ENCODE measurements at regions not wholly inside any gene's neighbourhood (a gene's known extent, or its start where the extent isn't known, plus 50 kb on each side); places are given as distances from the start of the nearest gene placed in this dataset.
"Not testable (repeated sequence)": the region's sequence is repeated elsewhere in the genome, so short reads cannot be mapped to it uniquely, and the experiment has no call there.

GRCh38 chr7:409339-410281, 110.0 kb downstream of the PDGFA start:
- Histone ChIP-seq H3K4me3 (no peak overlapping the region), H3K4me1 (replicated peaks) (no peaks in the 10 kb centered on the region), H3K27ac (no peak overlapping the region), H3K9me3 (replicated peaks) (no peaks in the 10 kb centered on the region; the same call in 1 of the 2 replicates), H3K27me3 (replicated peaks) (no peaks in the 10 kb centered on the region), H3K36me3 (no peaks in the 10 kb centered on the region)
- no peak for DNase-seq (ENCODE audit: low read depth in 1 of 2, low spot score in 2 of 2)

GRCh38 chr7:410395-410910, 109.2 kb downstream of the PDGFA start:
- H3K27me3 ChIP-seq (replicated peaks) = no peaks in the 10 kb centered on the region
- H3K9me3 ChIP-seq (replicated peaks) = no peaks in the 10 kb centered on the region
- DNase-seq (ENCODE audit: low read depth in 1 of 2, low spot score in 2 of 2) = no peak
- no peak overlapping the region for H3K27ac ChIP-seq
- no peak overlapping the region for H3K4me3 ChIP-seq
- H3K4me1 ChIP-seq (replicated peaks) = no peaks in the 10 kb centered on the region
- no peaks in the 10 kb centered on the region for H3K36me3 ChIP-seq

GRCh38 chr7:411116-411515, 108.5 kb downstream of the PDGFA start:
- not testable (repeated sequence) for H3K27ac ChIP-seq; H3K27me3 ChIP-seq (replicated peaks); H3K4me3 ChIP-seq; H3K36me3 ChIP-seq; H3K9me3 ChIP-seq (replicated peaks); DNase-seq (ENCODE audit: low read depth in 1 of 2, low spot score in 2 of 2); H3K4me1 ChIP-seq (replicated peaks)

GRCh38 chr7:411677-412312, 107.9 kb downstream of the PDGFA start:
- DNase-seq (ENCODE audit: low read depth in 1 of 2, low spot score in 2 of 2) = no peak
- Histone ChIP-seq H3K27ac (no peak overlapping the region), H3K36me3 (no peaks in the 10 kb centered on the region), H3K27me3 (replicated peaks) (no peaks in the 10 kb centered on the region), H3K4me3 (no peak overlapping the region), H3K9me3 (replicated peaks) (no peaks in the 10 kb centered on the region), H3K4me1 (replicated peaks) (no peaks in the 10 kb centered on the region)

GRCh38 chr7:412313-412710, 107.3 kb downstream of the PDGFA start:
- H3K27ac ChIP-seq = no peak overlapping the region
- DNase-seq (ENCODE audit: low read depth in 1 of 2, low spot score in 2 of 2) = no peak
- no peaks in the 10 kb centered on the region for H3K9me3 ChIP-seq (replicated peaks)
- H3K27me3 ChIP-seq (replicated peaks) = no peaks in the 10 kb centered on the region
- no peaks in the 10 kb centered on the region for H3K4me1 ChIP-seq (replicated peaks)
- H3K4me3 ChIP-seq = no peak overlapping the region
- H3K36me3 ChIP-seq = no peaks in the 10 kb centered on the region

GRCh38 chr7:414681-415560, 104.7 kb downstream of the PDGFA start:
- Histone ChIP-seq H3K27ac (no peak overlapping the region), H3K27me3 (replicated peaks) (no peaks in the 10 kb centered on the region), H3K9me3 (replicated peaks) (0 out of 2 replicates have a peak, but pooled peaks cover 6% of the 10 kb centered on the region), H3K4me3 (no peak overlapping the region), H3K4me1 (replicated peaks) (no peaks in the 10 kb centered on the region), H3K36me3 (no peaks in the 10 kb centered on the region)
- DNase-seq (ENCODE audit: low read depth in 1 of 2, low spot score in 2 of 2) = no peak

- no peak for DNase-seq (ENCODE audit: low read depth in 1 of 2, low spot score in 2 of 2)
- Histone ChIP-seq H3K27me3 (replicated peaks) (no peaks in the 10 kb centered on the region), H3K9me3 (replicated peaks) (0 out of 2 replicates have a peak, but pooled peaks cover 6% of the 10 kb centered on the region), H3K27ac (no peak overlapping the region), H3K4me1 (replicated peaks) (no peaks in the 10 kb centered on the region), H3K4me3 (no peak overlapping the region), H3K36me3 (no peaks in the 10 kb centered on the region)
Measured at GRCh38 chr7:415646-416525, 103.8 kb downstream of the PDGFA start.

- no peaks in the 10 kb centered on the region for H3K4me1 ChIP-seq (replicated peaks)
- H3K36me3 ChIP-seq = no peaks in the 10 kb centered on the region
- H3K9me3 ChIP-seq (replicated peaks) = 0 out of 2 replicates have a peak, but pooled peaks cover 6% of the 10 kb centered on the region
- no peak overlapping the region for H3K27ac ChIP-seq
- no peak for DNase-seq (ENCODE audit: low read depth in 1 of 2, low spot score in 2 of 2)
- no peak overlapping the region for H3K4me3 ChIP-seq
- H3K27me3 ChIP-seq (replicated peaks) = no peaks in the 10 kb centered on the region
Measured at GRCh38 chr7:416761-417624, 102.7 kb downstream of the PDGFA start.

- Histone ChIP-seq H3K9me3 (replicated peaks) (0 out of 2 replicates have a peak, but pooled peaks cover 6% of the 10 kb centered on the region), H3K27ac (no peak overlapping the region), H3K27me3 (replicated peaks) (no peaks in the 10 kb centered on the region), H3K4me1 (replicated peaks) (no peaks in the 10 kb centered on the region), H3K4me3 (no peak overlapping the region), H3K36me3 (no peaks in the 10 kb centered on the region)
- DNase-seq (ENCODE audit: low read depth in 1 of 2, low spot score in 2 of 2) = no peak
Measured at GRCh38 chr7:417625-417889, 102.1 kb downstream of the PDGFA start.

- Histone ChIP-seq H3K4me1 (replicated peaks) (no peaks in the 10 kb centered on the region), H3K27me3 (replicated peaks) (no peaks in the 10 kb centered on the region), H3K36me3 (no peaks in the 10 kb centered on the region), H3K9me3 (replicated peaks) (0 out of 2 replicates have a peak, but pooled peaks cover 6% of the 10 kb centered on the region), H3K4me3 (no peak overlapping the region), H3K27ac (no peak overlapping the region)
- DNase-seq (ENCODE audit: low read depth in 1 of 2, low spot score in 2 of 2) = no peak
Measured at GRCh38 chr7:417973-418601, 101.6 kb downstream of the PDGFA start.

GRCh38 chr7:418636-419280, 100.9 kb downstream of the PDGFA start:
- Histone ChIP-seq H3K4me3 (no peak overlapping the region), H3K4me1 (replicated peaks) (no peaks in the 10 kb centered on the region), H3K27ac (no peak overlapping the region), H3K36me3 (no peaks in the 10 kb centered on the region), H3K27me3 (replicated peaks) (no peaks in the 10 kb centered on the region), H3K9me3 (replicated peaks) (0 out of 2 replicates have a peak, but pooled peaks cover 6% of the 10 kb centered on the region)
- no peak for DNase-seq (ENCODE audit: low read depth in 1 of 2, low spot score in 2 of 2)
